ENCODE measurements at regions not wholly inside any gene's neighbourhood (a gene's known extent, or its start where the extent isn't known, plus 50 kb on each side); places are given as distances from the start of the nearest gene placed in this dataset.

- Mint-ChIP-seq H3K4me1 (ENCODE audit: low read depth, unreplicated experiment) (no peaks in the 10 kb centered on the region), H3K4me3 (ENCODE audit: unreplicated experiment) (no peak overlapping the region), H3K9me3 (ENCODE audit: unreplicated experiment) (no peaks in the 10 kb centered on the region), H3K36me3 (ENCODE audit: insufficient read depth, unreplicated experiment) (no peaks in the 10 kb centered on the region), H3K27me3 (ENCODE audit: insufficient read depth, unreplicated experiment) (no peaks in the 10 kb centered on the region), H3K27ac (ENCODE audit: unreplicated experiment) (no peak overlapping the region)
- intact Hi-C loops (cut with micrococcal nuclease; ENCODE audit: unreplicated experiment) = no loop called here
- no peaks in the 10 kb centered on the region for H3K4me1 ChIP-seq
- ChIA-PET CTCF (no interaction called here), POLR2A (no interaction called here)
- no peaks in the 10 kb centered on the region for H3K27me3 ChIP-seq (replicated peaks; ENCODE audit: control insufficient read depth, insufficient read depth, low read length)
- no peak for DNase-seq
- no peak for TF ChIP-seq CTCF (IDR thresholded peaks at IDR 0.05; ENCODE audit: insufficient read depth in 1 of 2, low read depth in 1 of 2, low read length in 1 of 2, severe bottlenecking in 1 of 2, unreplicated experiment in 1 of 2)
- H3K9me3 ChIP-seq = no peaks in the 10 kb centered on the region
- BruUV-seq (replicated peaks) = no TSS peak
- no peaks in the 10 kb centered on the region for H3K36me3 ChIP-seq (ENCODE audit: control insufficient read depth, insufficient read depth, low read length)
- no peak overlapping the region for H3K4me3 ChIP-seq (ENCODE audit: low read depth, low read length)
Measured at GRCh38 chr2:129050101-129050500, 731.4 kb upstream of the HS6ST1 start.

GRCh38 chr2:129055242-129055641, 736.6 kb upstream of the HS6ST1 start:
- H3K27ac Mint-ChIP-seq (ENCODE audit: unreplicated experiment) = no peak overlapping the region
- no peaks in the 10 kb centered on the region for H3K27me3 ChIP-seq (replicated peaks; ENCODE audit: control insufficient read depth, insufficient read depth, low read length)
- H3K9me3 ChIP-seq = no peaks in the 10 kb centered on the region
- H3K4me3 Mint-ChIP-seq (ENCODE audit: unreplicated experiment) = no peak overlapping the region
- intact Hi-C loops (cut with micrococcal nuclease; ENCODE audit: unreplicated experiment) = no loop called here
- no peaks in the 10 kb centered on the region for H3K27me3 Mint-ChIP-seq (ENCODE audit: insufficient read depth, unreplicated experiment)
- no peak overlapping the region for H3K4me3 ChIP-seq (ENCODE audit: low read depth, low read length)
- H3K4me1 ChIP-seq = no peaks in the 10 kb centered on the region
- no peaks in the 10 kb centered on the region for H3K36me3 Mint-ChIP-seq (ENCODE audit: insufficient read depth, unreplicated experiment)
- ChIA-PET POLR2A (no interaction called here), CTCF (no interaction called here)
- no peaks in the 10 kb centered on the region for H3K4me1 Mint-ChIP-seq (ENCODE audit: low read depth, unreplicated experiment)
- TF ChIP-seq CTCF (IDR thresholded peaks at IDR 0.05; ENCODE audit: insufficient read depth in 1 of 2, low read depth in 1 of 2, low read length in 1 of 2, severe bottlenecking in 1 of 2, unreplicated experiment in 1 of 2) = no peak
- DNase-seq = no peak
- H3K9me3 Mint-ChIP-seq (ENCODE audit: unreplicated experiment) = no peaks in the 10 kb centered on the region
- BruUV-seq (replicated peaks) = no TSS peak
- no peaks in the 10 kb centered on the region for H3K36me3 ChIP-seq (ENCODE audit: control insufficient read depth, insufficient read depth, low read length)

- POLR2A ChIA-PET = no interaction called here
- no peaks in the 10 kb centered on the region for H3K36me3 ChIP-seq (ENCODE audit: control insufficient read depth, insufficient read depth, low read length)
- H3K27me3 ChIP-seq (replicated peaks; ENCODE audit: control insufficient read depth, insufficient read depth, low read length) = no peaks in the 10 kb centered on the region
- no peaks in the 10 kb centered on the region for H3K9me3 Mint-ChIP-seq (ENCODE audit: unreplicated experiment)
- H3K36me3 Mint-ChIP-seq (ENCODE audit: insufficient read depth, unreplicated experiment) = no peaks in the 10 kb centered on the region
- no peaks in the 10 kb centered on the region for H3K9me3 ChIP-seq
- no peaks in the 10 kb centered on the region for H3K27me3 Mint-ChIP-seq (ENCODE audit: insufficient read depth, unreplicated experiment)
- H3K4me3 Mint-ChIP-seq (ENCODE audit: unreplicated experiment) = no peak overlapping the region
- DNase-seq = no peak
- H3K27ac Mint-ChIP-seq (ENCODE audit: unreplicated experiment) = no peak overlapping the region
- no peaks in the 10 kb centered on the region for H3K4me1 ChIP-seq
- no TSS peak for BruUV-seq (replicated peaks)
- CTCF ChIA-PET = no interaction called here
- TF ChIP-seq CTCF (IDR thresholded peaks at IDR 0.05; ENCODE audit: insufficient read depth in 1 of 2, low read depth in 1 of 2, low read length in 1 of 2, severe bottlenecking in 1 of 2, unreplicated experiment in 1 of 2) = no peak
- H3K4me3 ChIP-seq (ENCODE audit: low read depth, low read length) = no peak overlapping the region
- intact Hi-C loops (cut with micrococcal nuclease; ENCODE audit: unreplicated experiment) = no loop called here
- no peaks in the 10 kb centered on the region for H3K4me1 Mint-ChIP-seq (ENCODE audit: low read depth, unreplicated experiment)
Measured at GRCh38 chr2:129055824-129056223, 737.2 kb upstream of the HS6ST1 start.

Measured in Caco-2 (cell line).